ENCODE measurements at regions not wholly inside any gene's neighbourhood (a gene's known extent, or its start where the extent isn't known, plus 50 kb on each side); places are given as distances from the start of the nearest gene placed in this dataset.

DNA sequence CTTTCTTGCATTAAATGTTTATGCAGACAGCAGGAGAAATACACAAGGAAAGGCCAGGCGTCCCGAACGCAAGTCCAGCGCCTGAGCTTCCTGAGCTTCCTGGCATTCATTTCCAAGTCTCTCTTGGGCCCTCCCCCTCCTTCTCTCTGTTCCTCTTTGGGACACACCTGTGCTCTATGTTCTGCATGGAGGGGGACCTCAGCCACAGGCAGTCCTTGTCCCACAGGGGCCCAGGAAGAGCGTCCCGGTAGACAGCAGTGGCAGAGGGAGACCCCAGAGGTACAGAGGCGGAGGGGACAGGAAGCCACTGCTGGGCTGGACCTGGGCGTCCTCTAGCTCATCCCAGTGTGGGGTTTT, 221.3 kb downstream of the C9orf50 start:
- Histone ChIP-seq H3K79me2 (ENCODE audit: control insufficient read depth, insufficient read depth, low read length) (no peaks in the 10 kb centered on the region), H4K20me1 (replicated peaks; ENCODE audit: control insufficient read depth, extremely low read depth, insufficient read depth, low read length) (no peaks in the 10 kb centered on the region), H3K9ac (replicated peaks; ENCODE audit: extremely low read depth, insufficient read depth, low read length) (no peak overlapping the region), H3K9me3 (replicated peaks; ENCODE audit: control insufficient read depth, insufficient read depth, low read length) (no peaks in the 10 kb centered on the region), H2AFZ (ENCODE audit: low read depth, low read length) (no peak overlapping the region), H3K4me3 (replicated peaks in 1 of 3; ENCODE audit: insufficient read depth in 1 of 3, low read depth in 1 of 3, low read length in 3 of 3) (no peak overlapping the region), H3K36me3 (ENCODE audit: control insufficient read depth in 2 of 2, extremely low read depth in 1 of 2, insufficient read depth in 2 of 2, low read length in 2 of 2) (no peaks in the 10 kb centered on the region), H3K4me2 (ENCODE audit: insufficient read depth, low read length) (no peak overlapping the region), H3K27me3 (ENCODE audit: control insufficient read depth in 2 of 2, insufficient read depth in 2 of 2, low read length in 2 of 2) (no peaks in the 10 kb centered on the region), H3K4me1 (ENCODE audit: control insufficient read depth, extremely low read depth, insufficient read depth, low read length) (no peaks in the 10 kb centered on the region), H3K9me1 (replicated peaks; ENCODE audit: control insufficient read depth, extremely low read depth, insufficient read depth, low read length) (no peaks in the 10 kb centered on the region), H3K27ac (ENCODE audit: insufficient read depth, low read depth, low read length) (no peak overlapping the region)
- FAIRE-seq (no peak), DNase-seq (ENCODE audit: low read depth, low spot score) (no peak)
- dilution Hi-C loops (cut with MboI; ENCODE audit: extremely low pct_ligation_motif_present, low sequenced_read_pairs) (no loop called here), intact Hi-C loops (cut with micrococcal nuclease) (no loop called here)
- BruUV-seq (replicated peaks), result no TSS peak
- CTCF ChIA-PET, result interaction anchor here (1.1 kb wide), 1 partner anchor 9 kb away, joined by 3 read pairs; no protein-coding TSS in a partner anchor
- TF ChIP-seq JUN (IDR thresholded peaks at IDR 0.05; ENCODE audit: borderline replicate concordance, insufficient read depth, insufficient read length, low read depth) (no peak), GATA2 (IDR thresholded peaks at IDR 0.05; ENCODE audit: insufficient read depth, insufficient read length, low read depth, low read length) (no peak), POLR2A (IDR thresholded peaks at IDR 0.05; ENCODE audit: low read depth, low read length) (no peak), EZH2 (IDR thresholded peaks at IDR 0.05; ENCODE audit: borderline replicate concordance, low read depth, low read length, severe bottlenecking) (no peak), POLR2AphosphoS5 (IDR thresholded peaks at IDR 0.05; ENCODE audit: insufficient read depth, low read depth, low read length) (no peak)
- TF ChIP-seq, protein P1, sequence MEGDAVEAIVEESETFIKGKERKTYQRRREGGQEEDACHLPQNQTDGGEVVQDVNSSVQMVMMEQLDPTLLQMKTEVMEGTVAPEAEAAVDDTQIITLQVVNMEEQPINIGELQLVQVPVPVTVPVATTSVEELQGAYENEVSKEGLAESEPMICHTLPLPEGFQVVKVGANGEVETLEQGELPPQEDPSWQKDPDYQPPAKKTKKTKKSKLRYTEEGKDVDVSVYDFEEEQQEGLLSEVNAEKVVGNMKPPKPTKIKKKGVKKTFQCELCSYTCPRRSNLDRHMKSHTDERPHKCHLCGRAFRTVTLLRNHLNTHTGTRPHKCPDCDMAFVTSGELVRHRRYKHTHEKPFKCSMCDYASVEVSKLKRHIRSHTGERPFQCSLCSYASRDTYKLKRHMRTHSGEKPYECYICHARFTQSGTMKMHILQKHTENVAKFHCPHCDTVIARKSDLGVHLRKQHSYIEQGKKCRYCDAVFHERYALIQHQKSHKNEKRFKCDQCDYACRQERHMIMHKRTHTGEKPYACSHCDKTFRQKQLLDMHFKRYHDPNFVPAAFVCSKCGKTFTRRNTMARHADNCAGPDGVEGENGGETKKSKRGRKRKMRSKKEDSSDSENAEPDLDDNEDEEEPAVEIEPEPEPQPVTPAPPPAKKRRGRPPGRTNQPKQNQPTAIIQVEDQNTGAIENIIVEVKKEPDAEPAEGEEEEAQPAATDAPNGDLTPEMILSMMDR (IDR thresholded peaks at IDR 0.05; ENCODE audit: extremely low read depth in 1 of 2, insufficient read depth in 1 of 2, low read depth in 1 of 2, low read length in 2 of 2), result no peak
- TF ChIP-seq, protein P2, sequence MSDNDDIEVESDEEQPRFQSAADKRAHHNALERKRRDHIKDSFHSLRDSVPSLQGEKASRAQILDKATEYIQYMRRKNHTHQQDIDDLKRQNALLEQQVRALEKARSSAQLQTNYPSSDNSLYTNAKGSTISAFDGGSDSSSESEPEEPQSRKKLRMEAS (IDR thresholded peaks at IDR 0.05; ENCODE audit: insufficient read depth, insufficient read length), result no peak
- POLR2A ChIA-PET, result no interaction called here

Measured in endothelial cell of umbilical vein (primary cell).